Adrenal gland (tissue), 9 donors: ENCODE measurements at regions not wholly inside any gene's neighbourhood (a gene's known extent, or its start where the extent isn't known, plus 50 kb on each side); places are given as distances from the start of the nearest gene placed in this dataset.

Source experiments
- DNase-seq, 7 donors: peaks; one replicate each; pipeline ENCODE4 v3.0.0-alpha.2; 2019 to 2020
- H3K27ac ChIP-seq, 5 donors: fragments of 200-600 bp; sonication (generic) in 4 of 5; 1 replicate in 3 of 5; 2 replicates in 2 of 5; pipeline versions ENCODE4 v1.5.1 to v1.8.0; 2016 to 2020; ENCODE audit warnings: mild to moderate bottlenecking in 1 of 5
- H3K27me3 ChIP-seq: fragments of 200-600 bp; 2 replicates; pipeline ENCODE4 v1.8.0; 2021
- H3K36me3 ChIP-seq, 2 donors: fragments of 200-600 bp; replicated peaks in 1 of 2; 1 replicate in 1 of 2; 2 replicates in 1 of 2; pipeline versions ENCODE4 v1.5.1 to v1.8.0; 2018 to 2022
- H3K4me1 ChIP-seq, 2 donors: fragments of 200-600 bp; replicated peaks in 1 of 2; 1 replicate in 1 of 2; 2 replicates in 1 of 2; pipeline versions ENCODE4 v1.5.1 to v1.8.0; 2018 to 2021
- H3K4me3 ChIP-seq, 4 donors: fragments of 200-600 bp; sonication (generic) in 3 of 4; one replicate each; pipeline ENCODE4 v1.5.1; 2016 to 2018
- H3K9me3 ChIP-seq, 3 donors: fragments of 200-600 bp; sonication (generic) in 1 of 3; replicated peaks in 1 of 3; 1 replicate in 2 of 3; 2 replicates in 1 of 3; pipeline versions ENCODE4 v1.5.1 to v1.8.0; 2016 to 2021
- POLR2A ChIP-seq, 2 donors: fragments of 450-650 bp; IDR thresholded peaks; one replicate each; pipeline ENCODE4 v1.6.1; 2017; ENCODE audit warnings: antibody characterized with exemption in 2 of 2, mild to moderate bottlenecking in 2 of 2, moderate library complexity in 1 of 2
- WGBS, 4 donors: extraction: QIAGEN DNeasy Blood & Tissue Kit in 2 of 4; methylation state at CpG; one replicate each; pipeline versions ENCODE4 v1.1.5 to v1.1.7; 2013 to 2017; 5-methylcytosine and 5-hydroxymethylcytosine counted together
- intact Hi-C, 2 donors: fragments of 100-400 bp; cut with DNase I; formaldehyde crosslinking; loops; one replicate each; pipeline versions ENCODE4 v1.14.1 to v1.15.0; 2022 to 2023
- TF ChIP-seq, protein P1 (sequence below), 6 experiments: fragments of 450-650 bp in 4 of 6; fragments of 200-600 bp in 2 of 6; sonication (generic) in 1 of 6; IDR thresholded peaks; 1 replicate in 5 of 6; 2 replicates in 1 of 6; pipeline versions ENCODE4 v1.5.1 to v1.8.0; 2016 to 2021; ENCODE audit warnings: antibody characterized with exemption in 6 of 6, mild to moderate bottlenecking in 2 of 6, moderate library complexity in 1 of 6
- donor health status: healthy with polysubstance abuse.
- donor health status: Bipolar disorder and iron deficiency.
- donor health status: DM: yes; HTN: yes; CAD: no.
- donor health status: DM: no; HTN: no; CAD: no.
- donor health status: DM: no; HTN: no; CAD: no.

DNA sequence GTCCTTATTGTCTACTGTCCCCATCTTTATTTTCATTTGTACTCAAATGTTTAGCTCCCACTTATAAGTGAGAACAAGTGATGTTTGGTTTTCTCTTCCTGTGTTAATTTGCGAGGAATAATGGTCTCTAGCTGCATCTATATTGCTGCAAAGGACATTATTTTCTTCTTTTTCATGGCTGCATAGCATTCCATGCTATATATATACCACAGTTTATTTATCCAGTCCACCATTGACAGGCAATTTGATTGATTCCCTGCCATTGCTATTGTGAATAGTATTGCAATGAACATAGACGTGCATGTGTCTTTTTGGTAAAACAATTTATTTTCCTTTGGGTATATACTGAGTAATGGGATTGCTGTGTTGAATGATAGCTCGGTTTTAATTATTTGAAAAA is 1545.8 kb upstream of the RAG2 start:
- DNase-seq, result no peak
- H3K4me1 ChIP-seq, result no peaks in the 10 kb centered on the region
- 81 to 86% (median 85%) methylated on average over 3 of the region's 3 CpGs for WGBS, 4 donors
- TF ChIP-seq, protein P1, sequence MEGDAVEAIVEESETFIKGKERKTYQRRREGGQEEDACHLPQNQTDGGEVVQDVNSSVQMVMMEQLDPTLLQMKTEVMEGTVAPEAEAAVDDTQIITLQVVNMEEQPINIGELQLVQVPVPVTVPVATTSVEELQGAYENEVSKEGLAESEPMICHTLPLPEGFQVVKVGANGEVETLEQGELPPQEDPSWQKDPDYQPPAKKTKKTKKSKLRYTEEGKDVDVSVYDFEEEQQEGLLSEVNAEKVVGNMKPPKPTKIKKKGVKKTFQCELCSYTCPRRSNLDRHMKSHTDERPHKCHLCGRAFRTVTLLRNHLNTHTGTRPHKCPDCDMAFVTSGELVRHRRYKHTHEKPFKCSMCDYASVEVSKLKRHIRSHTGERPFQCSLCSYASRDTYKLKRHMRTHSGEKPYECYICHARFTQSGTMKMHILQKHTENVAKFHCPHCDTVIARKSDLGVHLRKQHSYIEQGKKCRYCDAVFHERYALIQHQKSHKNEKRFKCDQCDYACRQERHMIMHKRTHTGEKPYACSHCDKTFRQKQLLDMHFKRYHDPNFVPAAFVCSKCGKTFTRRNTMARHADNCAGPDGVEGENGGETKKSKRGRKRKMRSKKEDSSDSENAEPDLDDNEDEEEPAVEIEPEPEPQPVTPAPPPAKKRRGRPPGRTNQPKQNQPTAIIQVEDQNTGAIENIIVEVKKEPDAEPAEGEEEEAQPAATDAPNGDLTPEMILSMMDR (IDR thresholded peaks at IDR 0.05), result no peak
- no peak for TF ChIP-seq POLR2A (IDR thresholded peaks at IDR 0.05)
- H3K4me3 ChIP-seq, result no peak overlapping the region
- intact Hi-C loops, result no loop called here
- no peaks in the 10 kb centered on the region for H3K27me3 ChIP-seq
- H3K36me3 ChIP-seq, result no peaks in the 10 kb centered on the region
- no peak overlapping the region for H3K27ac ChIP-seq
- no peaks in the 10 kb centered on the region for H3K9me3 ChIP-seq

DNA sequence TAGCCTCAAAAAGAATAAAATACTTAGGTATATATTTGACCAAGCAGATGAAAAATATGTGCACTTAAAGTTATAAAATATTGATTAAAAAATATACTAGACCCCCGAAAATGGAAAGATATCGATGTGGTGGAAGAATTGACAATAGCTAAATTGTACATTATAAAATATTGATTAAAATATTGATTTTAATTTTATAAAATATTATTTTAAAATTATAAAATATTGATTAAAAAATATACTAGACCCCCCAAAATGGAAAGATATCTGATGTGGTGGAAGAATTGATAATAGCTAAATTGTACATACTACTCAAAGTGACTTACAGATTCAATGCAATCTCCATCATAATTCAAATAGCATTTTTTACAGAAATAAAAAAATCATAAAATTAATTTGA is 1540.9 kb upstream of the RAG2 start:
- 83 to 93% (median 91%) methylated on average over 2 of the region's 2 CpGs for WGBS, 4 donors
- no peaks in the 10 kb centered on the region for H3K27me3 ChIP-seq

DNA sequence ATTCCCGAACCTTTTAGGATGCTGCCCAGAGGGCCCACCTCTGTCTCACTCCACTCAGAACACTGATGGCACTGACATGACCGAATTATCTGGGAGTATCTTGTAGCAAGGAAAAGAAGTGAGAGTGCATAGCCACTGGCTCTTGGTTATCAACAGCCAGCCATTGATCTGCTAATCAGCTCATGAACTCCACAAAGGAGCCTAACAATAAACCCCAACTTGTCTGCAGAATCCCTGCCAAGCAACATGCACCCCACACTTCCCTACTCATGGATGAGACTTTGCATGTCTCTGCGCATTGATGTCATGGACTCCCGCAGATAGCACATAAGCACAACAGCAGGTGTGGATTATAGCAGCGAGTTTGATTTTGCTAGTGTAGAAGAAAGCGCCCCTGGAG is 1538.9 kb upstream of the RAG2 start:
- H3K27me3 ChIP-seq, result no peaks in the 10 kb centered on the region
- no peaks in the 10 kb centered on the region for H3K4me1 ChIP-seq
- H3K27ac ChIP-seq, result no peak overlapping the region
- no peak overlapping the region for H3K4me3 ChIP-seq
- 92 to 93% (median 92%) methylated on average over 6 of the region's 6 CpGs for WGBS, 4 donors
- no peak for TF ChIP-seq POLR2A (IDR thresholded peaks at IDR 0.05)
- TF ChIP-seq, protein P1 (IDR thresholded peaks at IDR 0.05), result no peak
- intact Hi-C loops, result no loop called here
- DNase-seq, result no peak
- peaks cover 0 to 7% (median 0%) of the 10 kb centered on the region in 3 donors for H3K9me3 ChIP-seq
- no peaks in the 10 kb centered on the region for H3K36me3 ChIP-seq

More for the DNA sequence above, 1540.9 kb upstream of the RAG2 start:
- Histone ChIP-seq H3K27ac (no peak overlapping the region), H3K4me3 (no peak overlapping the region), H3K9me3 (peaks cover 0 to 7% (median 0%) of the 10 kb centered on the region in 3 donors), H3K36me3 (no peaks in the 10 kb centered on the region), H3K4me1 (no peaks in the 10 kb centered on the region)
- intact Hi-C loops, result no loop called here
- TF ChIP-seq, protein P1 (IDR thresholded peaks at IDR 0.05), result no peak
- no peak for TF ChIP-seq POLR2A (IDR thresholded peaks at IDR 0.05)
- no peak for DNase-seq

- intact Hi-C loops, result no loop called here
- DNase-seq, result no peak
- no peak for TF ChIP-seq POLR2A (IDR thresholded peaks at IDR 0.05)
- TF ChIP-seq, protein P1 (IDR thresholded peaks at IDR 0.05), result no peak
- Histone ChIP-seq H3K4me1 (no peaks in the 10 kb centered on the region), H3K36me3 (no peaks in the 10 kb centered on the region), H3K4me3 (no peak overlapping the region), H3K27ac (no peak overlapping the region), H3K27me3 (no peaks in the 10 kb centered on the region), H3K9me3 (no peaks in the 10 kb centered on the region)
- 65 to 89% (median 69%) methylated on average over 1 of the region's 1 CpG for WGBS, 4 donors
Observed at GRCh38 chr11:38131535-38131934, 1533.5 kb upstream of the RAG2 start.
